ENCODE measurements at regions not wholly inside any gene's neighbourhood (a gene's known extent, or its start where the extent isn't known, plus 50 kb on each side); places are given as distances from the start of the nearest gene placed in this dataset.

DNA sequence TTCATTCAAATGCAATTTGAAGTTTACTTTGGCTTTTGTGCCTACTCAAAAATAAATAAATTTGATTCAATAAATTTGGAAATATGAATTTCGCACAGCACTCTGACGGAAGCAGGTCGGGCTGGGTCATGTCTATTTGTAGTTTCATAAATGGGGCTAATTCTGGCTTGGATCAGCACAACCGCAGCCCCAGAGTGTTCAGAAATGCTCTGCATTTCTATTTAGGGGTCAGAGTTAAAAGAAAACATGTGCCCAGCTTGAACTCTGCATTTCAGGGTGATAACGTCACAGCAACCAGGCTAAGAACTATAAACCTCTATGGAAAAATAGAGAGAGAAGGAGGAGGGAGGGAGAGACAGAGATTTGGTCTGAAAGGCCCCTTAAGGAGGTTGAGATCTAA is 480.9 kb upstream of the NOX3 start:
- TF ChIP-seq ZNF274 (IDR thresholded peaks at IDR 0.05; ENCODE audit: low read depth, low read length): no peak
- H3K4me3 ChIP-seq (ENCODE audit: low read length): no peak overlapping the region

DNA sequence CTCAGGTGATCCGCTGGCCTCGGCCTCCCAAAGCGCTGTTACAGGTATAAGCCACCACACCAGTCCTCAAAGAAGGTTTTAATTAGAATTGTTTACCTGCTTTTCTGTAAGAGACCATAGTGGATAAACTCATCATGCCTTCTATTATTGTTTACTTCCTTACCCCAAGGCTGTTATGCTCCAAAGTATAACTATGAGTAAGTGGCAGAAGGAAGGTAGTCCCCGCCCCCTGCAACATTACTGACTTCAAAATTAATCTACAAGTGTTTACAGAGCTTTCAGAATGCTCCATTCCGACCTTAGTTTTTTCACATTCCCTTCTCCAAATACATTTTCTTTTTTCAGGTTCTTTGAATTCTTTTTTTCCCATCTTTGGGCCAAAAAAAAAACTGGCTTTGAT is 480.5 kb upstream of the NOX3 start:
- no peak for TF ChIP-seq ZNF274 (IDR thresholded peaks at IDR 0.05; ENCODE audit: low read depth, low read length)
- H3K4me3 ChIP-seq (ENCODE audit: low read length): no peak overlapping the region

DNA sequence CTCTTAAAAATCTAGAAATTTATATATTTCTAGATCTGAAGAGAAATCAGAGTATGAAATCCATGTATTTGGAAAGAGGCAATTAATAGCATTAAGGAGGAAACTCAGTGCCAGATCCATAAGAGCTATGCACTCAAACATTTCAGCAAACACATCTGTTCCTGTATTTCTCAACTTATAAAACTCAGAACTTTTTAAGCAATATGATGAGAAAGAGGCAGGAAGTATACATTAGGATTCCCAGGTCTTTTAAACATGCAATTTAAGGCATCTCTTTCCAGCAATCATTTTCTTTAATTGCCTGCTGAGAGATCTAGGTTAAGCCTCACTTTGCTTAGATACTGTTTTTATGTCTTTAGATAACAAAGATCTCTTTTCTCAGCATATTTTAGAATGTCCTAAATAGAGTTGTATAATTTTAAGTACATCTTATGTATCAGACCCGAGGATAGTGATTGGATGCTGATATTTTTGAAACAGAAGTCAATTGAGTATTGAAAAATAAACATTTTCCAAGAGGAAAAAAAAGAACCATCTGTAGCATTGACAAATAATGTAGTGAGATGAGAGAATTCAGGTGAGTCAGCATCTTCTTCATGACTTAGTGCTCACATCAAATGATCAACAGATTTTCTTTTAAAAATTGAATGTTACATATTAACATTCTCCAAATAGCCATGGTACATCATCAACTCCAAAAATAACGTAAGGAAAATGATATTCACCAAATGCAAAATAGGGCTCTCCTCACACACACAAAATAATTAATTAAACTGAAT is 461.4 kb upstream of the NOX3 start:
- no peak overlapping the region for H3K4me3 ChIP-seq (ENCODE audit: low read length)
- TF ChIP-seq ZNF274 (IDR thresholded peaks at IDR 0.05; ENCODE audit: low read depth, low read length): no peak

DNA sequence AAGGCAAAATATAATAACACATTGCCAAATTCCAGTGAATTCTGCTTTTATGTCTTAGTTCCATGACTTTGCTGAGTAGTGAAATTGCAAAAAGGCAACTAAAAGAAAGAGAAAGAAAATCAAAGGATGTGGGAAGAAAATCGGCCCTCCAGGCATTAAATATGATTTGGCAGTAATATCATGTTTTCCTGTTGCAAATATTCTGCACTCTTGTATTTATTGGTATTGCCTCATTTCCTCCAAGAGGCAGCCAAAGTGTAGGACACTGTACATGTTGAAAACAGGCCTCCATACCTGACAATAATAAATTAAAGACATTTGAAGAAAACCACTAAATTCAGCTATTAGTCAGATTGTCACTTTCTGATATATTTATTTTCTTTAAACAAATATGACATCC is 460.0 kb upstream of the NOX3 start:
- no peak overlapping the region for H3K4me3 ChIP-seq (ENCODE audit: low read length)
- TF ChIP-seq ZNF274 (IDR thresholded peaks at IDR 0.05; ENCODE audit: low read depth, low read length): no peak

- no peak overlapping the region for H3K4me3 ChIP-seq (ENCODE audit: low read length)
- no peak for TF ChIP-seq ZNF274 (IDR thresholded peaks at IDR 0.05; ENCODE audit: low read depth, low read length)
Observed at GRCh38 chr6:155913816-155914215, 458.2 kb upstream of the NOX3 start.

GRCh38 chr6:155909710-155910109 is 454.1 kb upstream of the NOX3 start:
- H3K4me3 ChIP-seq (ENCODE audit: low read length): no peak overlapping the region
- no peak for TF ChIP-seq ZNF274 (IDR thresholded peaks at IDR 0.05; ENCODE audit: low read depth, low read length)

GRCh38 chr6:155895641-155896040 is 440.0 kb upstream of the NOX3 start:
- no peak overlapping the region for H3K4me3 ChIP-seq (ENCODE audit: low read length)
- no peak for TF ChIP-seq ZNF274 (IDR thresholded peaks at IDR 0.05; ENCODE audit: low read depth, low read length)

- H3K4me3 ChIP-seq (ENCODE audit: low read length): no peak overlapping the region
- no peak for TF ChIP-seq ZNF274 (IDR thresholded peaks at IDR 0.05; ENCODE audit: low read depth, low read length)
Observed at GRCh38 chr6:155894758-155895157, 439.1 kb upstream of the NOX3 start.

DNA sequence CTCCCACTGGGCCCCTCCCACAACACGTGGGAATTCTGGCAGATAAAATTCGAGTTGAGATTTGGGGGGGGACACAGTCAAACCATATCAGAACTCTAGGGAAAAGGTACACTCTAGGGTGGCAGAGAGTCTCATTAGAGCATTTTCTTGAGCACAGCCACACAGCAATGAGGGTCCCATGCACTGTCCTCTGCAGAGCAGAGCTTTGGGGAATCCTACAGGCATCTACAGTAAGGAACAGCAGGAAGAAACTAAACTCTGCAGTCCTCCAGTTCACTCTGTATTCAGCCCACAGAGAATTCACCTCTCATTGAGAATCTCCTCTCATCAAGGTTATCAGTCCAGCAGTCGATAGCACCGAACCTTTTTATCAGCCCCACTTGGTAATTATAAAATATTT is 438.6 kb upstream of the NOX3 start:
- no peak overlapping the region for H3K4me3 ChIP-seq (ENCODE audit: low read length)
- no peak for TF ChIP-seq ZNF274 (IDR thresholded peaks at IDR 0.05; ENCODE audit: low read depth, low read length)

DNA sequence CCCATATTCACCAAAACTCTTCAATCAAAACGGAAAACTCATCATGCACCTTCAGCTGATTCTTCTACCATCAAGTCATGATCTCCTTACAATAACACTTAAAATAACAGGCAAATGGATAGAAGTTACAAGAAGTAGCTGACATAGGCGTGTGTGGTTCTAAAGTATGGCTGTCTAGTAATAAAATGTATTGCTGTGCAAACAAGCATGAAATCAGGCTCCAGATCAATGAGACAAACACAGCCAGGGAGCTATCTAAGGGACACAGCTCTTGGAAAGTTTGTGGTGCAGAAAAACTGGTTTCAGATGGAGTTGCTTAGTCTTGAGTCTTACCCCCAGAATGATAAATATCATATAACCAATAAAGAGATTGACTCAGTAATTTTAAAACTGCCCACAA is 434.8 kb upstream of the NOX3 start:
- no peak overlapping the region for H3K4me3 ChIP-seq (ENCODE audit: low read length)
- TF ChIP-seq ZNF274 (IDR thresholded peaks at IDR 0.05; ENCODE audit: low read depth, low read length): no peak

DNA sequence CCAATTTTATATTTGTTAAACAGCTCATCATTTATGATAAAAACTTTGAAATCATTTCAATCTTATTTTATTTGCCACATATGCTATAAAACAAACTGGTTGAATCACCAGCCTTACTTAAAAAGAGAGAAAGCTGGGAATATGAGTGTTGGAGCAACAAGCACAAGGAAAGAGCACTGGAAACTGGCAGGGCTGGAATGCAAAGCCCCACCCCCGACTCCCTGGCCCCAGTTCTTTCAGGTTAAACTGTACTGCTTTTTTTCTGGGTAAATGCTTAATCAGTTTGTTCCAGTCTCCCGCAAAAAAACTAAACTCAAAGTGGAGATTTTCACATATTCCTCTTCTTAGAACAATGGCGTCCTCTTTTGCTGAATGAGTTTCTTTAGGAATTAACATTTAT is 433.8 kb upstream of the NOX3 start:
- no peak for TF ChIP-seq ZNF274 (IDR thresholded peaks at IDR 0.05; ENCODE audit: low read depth, low read length)
- no peak overlapping the region for H3K4me3 ChIP-seq (ENCODE audit: low read length)

GRCh38 chr6:155887421-155887820 is 431.8 kb upstream of the NOX3 start:
- TF ChIP-seq ZNF274 (IDR thresholded peaks at IDR 0.05; ENCODE audit: low read depth, low read length): no peak
- no peak overlapping the region for H3K4me3 ChIP-seq (ENCODE audit: low read length)

GRCh38 chr6:155883741-155884140 is 428.1 kb upstream of the NOX3 start:
- H3K4me3 ChIP-seq (ENCODE audit: low read length): no peak overlapping the region
- TF ChIP-seq ZNF274 (IDR thresholded peaks at IDR 0.05; ENCODE audit: low read depth, low read length): no peak

GRCh38 chr6:155883334-155883731 is 427.7 kb upstream of the NOX3 start:
- no peak for TF ChIP-seq ZNF274 (IDR thresholded peaks at IDR 0.05; ENCODE audit: low read depth, low read length)
- no peak overlapping the region for H3K4me3 ChIP-seq (ENCODE audit: low read length)

DNA sequence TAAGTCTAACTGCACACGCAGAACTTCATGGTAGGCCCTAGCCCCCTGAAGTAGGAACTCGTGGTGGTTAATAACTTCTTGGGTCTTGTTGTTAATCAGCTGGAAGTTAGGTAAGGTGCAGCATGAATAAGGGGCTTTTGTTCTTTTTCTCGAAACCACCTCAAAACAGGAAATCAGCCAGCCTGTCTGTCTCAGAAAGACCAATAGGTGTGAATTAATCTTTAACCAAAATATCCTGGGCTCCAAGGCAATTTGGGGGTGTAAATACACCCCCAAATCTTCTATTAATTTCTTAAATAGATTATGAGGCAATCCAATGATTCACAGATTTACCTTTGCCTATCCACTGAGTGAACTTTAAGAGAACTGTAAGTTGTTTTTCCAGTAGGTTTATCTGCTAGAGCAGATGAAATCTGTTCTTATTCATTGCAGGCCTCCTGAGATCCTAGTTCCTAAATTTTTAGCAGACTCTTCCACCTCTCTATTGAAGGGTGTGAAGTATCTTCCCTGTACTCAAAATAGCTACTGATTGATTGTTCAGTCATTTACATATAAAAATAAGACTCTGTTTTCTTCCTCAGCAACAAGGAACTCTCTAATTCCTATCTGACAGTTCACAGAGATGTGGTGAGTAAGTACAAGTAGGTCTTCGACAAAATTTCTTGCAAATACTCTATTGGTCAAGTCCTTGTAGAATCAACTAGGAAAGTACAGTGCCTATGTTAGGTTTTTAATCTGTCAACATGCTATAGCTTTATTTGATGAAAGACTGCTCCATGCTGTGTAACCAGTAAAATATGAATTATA is 427.1 kb upstream of the NOX3 start:
- TF ChIP-seq ZNF274 (IDR thresholded peaks at IDR 0.05; ENCODE audit: low read depth, low read length): no peak
- H3K4me3 ChIP-seq (ENCODE audit: low read length): no peak overlapping the region
